ENCODE measurements at regions not wholly inside any gene's neighbourhood (a gene's known extent, or its start where the extent isn't known, plus 50 kb on each side); places are given as distances from the start of the nearest gene placed in this dataset.

DNA sequence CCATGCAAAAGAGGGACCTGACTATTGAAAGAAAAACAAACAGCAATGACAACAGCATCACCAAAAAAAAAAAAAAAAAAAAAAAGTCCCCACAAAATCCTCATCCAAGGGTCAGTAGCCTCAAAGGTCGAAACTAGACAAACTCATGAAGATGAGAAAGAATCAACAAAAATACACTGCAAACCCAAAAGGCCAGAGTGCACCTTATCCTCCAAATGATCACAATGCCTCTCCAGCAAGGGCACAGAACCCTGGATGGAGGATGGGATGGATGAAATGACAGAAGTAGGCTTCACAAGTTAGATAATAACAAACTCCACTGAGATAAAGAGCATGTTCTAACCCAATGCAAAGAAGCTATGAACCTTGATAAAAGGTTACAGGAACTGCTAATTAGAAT lies 250.4 kb upstream of the GRAMD2B start:
- POLR2A ChIA-PET: no interaction called here
- DNase-seq (ENCODE audit: extremely low spot score): no peak
- CTCF ChIA-PET: interaction anchor here (1.1 kb wide), 1 partner anchor 25 kb away, joined by 4 read pairs; no protein-coding TSS in a partner anchor
- TF ChIP-seq, protein P1, sequence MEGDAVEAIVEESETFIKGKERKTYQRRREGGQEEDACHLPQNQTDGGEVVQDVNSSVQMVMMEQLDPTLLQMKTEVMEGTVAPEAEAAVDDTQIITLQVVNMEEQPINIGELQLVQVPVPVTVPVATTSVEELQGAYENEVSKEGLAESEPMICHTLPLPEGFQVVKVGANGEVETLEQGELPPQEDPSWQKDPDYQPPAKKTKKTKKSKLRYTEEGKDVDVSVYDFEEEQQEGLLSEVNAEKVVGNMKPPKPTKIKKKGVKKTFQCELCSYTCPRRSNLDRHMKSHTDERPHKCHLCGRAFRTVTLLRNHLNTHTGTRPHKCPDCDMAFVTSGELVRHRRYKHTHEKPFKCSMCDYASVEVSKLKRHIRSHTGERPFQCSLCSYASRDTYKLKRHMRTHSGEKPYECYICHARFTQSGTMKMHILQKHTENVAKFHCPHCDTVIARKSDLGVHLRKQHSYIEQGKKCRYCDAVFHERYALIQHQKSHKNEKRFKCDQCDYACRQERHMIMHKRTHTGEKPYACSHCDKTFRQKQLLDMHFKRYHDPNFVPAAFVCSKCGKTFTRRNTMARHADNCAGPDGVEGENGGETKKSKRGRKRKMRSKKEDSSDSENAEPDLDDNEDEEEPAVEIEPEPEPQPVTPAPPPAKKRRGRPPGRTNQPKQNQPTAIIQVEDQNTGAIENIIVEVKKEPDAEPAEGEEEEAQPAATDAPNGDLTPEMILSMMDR (IDR thresholded peaks at IDR 0.05; ENCODE audit: control extremely low read depth, extremely low read depth, low read depth, missing control alignments): no peak

DNA sequence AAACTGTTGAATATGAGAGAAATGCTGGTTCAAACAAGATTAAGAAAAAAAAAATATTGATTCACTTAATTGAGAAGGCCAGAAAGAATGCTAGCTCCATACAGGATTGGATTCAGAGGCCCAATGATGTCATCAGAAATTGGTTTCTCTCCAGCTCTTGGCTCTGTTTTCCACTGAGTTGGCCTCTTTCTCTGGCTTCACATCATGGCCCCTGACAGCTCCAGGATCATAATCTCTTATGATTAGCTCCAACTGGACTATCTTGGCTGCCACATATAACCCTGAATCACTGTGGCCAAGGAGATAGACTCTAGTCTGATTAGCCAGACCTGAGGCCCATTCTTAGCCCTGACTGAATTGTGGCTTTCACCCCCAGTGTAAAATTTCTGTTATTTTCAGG lies 244.7 kb upstream of the GRAMD2B start:
- CTCF ChIA-PET: interaction anchor here (1.0 kb wide), 1 partner anchor 13 kb away, joined by 3 read pairs; no protein-coding TSS in a partner anchor

DNA sequence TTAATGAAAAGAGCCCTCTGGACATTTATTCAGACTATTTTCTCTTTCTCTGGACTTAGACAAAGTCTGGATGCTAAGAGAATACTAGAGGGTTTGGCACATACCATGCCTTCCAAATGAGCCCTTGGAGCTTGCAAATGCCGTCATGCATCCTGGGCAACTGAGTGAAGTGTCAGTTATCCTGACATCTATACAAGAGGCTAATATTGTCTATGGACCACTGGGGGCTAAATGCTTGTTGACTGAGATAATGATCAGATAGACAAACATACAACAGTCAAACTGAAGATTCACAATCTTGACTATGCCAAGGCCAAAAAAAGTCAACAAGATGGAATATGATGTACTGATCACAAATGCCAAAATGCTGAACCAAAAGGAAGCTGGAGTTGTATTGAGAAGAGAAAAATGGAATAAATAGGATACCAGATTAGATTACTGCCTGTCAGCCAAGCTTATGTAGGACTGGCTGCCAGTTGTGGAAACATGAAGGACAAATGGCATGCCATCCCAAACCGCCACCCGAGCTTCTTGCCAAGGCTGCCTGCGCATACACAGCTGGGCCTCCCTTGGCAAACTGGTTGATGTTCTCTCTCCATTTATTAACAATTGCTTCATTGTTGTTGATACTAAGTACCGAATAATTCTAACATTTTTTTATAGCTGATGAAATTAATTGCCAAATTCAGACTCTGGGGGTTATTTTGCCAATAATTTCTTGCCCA lies 240.1 kb upstream of the GRAMD2B start:
- POLR2A ChIA-PET: no interaction called here
- TF ChIP-seq, protein P1 (IDR thresholded peaks at IDR 0.05; ENCODE audit: control extremely low read depth, extremely low read depth, low read depth, missing control alignments): no peak
- CTCF ChIA-PET: interaction anchor here (1.7 kb wide), 1 partner anchor 13 kb away, joined by 4 read pairs; no protein-coding TSS in a partner anchor
- no peak for DNase-seq (ENCODE audit: extremely low spot score)

More for the DNA sequence above, 244.7 kb upstream of the GRAMD2B start:
- no peak for DNase-seq (ENCODE audit: extremely low spot score)
- TF ChIP-seq, protein P1 (IDR thresholded peaks at IDR 0.05; ENCODE audit: control extremely low read depth, extremely low read depth, low read depth, missing control alignments): no peak
- POLR2A ChIA-PET: no interaction called here

DNA sequence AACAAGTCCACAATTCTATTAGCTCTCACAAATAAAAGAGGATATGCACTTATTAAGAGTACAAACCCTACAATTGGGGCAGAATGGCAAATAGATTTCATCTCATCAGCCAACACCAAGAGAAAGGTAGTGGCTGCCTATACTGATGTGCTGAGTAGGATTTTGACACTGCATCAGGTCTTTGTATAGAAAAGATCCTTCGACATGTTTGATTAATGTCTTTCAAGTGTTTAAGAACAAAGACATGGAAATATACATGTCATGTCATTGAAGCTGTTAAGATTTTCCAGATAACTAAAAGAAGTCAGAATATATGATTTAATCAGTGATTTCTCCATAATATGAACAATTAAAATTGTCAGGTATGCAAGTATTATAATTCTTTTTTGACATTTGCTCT lies 238.7 kb upstream of the GRAMD2B start:
- DNase-seq (ENCODE audit: extremely low spot score): no peak
- TF ChIP-seq, protein P1 (IDR thresholded peaks at IDR 0.05; ENCODE audit: control extremely low read depth, extremely low read depth, low read depth, missing control alignments): no peak
- ChIA-PET POLR2A (no interaction called here), CTCF (no interaction called here)

DNA sequence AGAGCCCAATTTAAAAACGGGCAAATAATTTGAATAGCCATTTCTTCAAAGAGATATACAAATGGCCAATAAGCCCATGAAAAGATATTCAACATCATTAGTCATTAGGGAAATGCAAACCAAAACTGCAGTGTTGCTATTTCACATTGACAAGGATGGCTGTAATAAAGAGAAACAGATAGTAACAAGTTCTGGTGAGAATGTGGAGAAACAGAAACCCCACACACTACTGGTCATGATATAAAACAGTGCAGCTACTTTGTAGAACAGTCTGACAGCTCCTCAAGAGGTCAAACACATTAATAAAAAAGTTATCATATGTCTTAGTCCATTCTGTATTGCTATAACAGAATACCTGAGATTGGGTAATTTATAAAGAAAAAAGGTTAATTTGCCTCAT lies 237.0 kb upstream of the GRAMD2B start:
- TF ChIP-seq, protein P1 (IDR thresholded peaks at IDR 0.05; ENCODE audit: control extremely low read depth, extremely low read depth, low read depth, missing control alignments): no peak
- ChIA-PET POLR2A (no interaction called here), CTCF (interaction anchor here (1.2 kb wide), 1 partner anchor 9 kb away, joined by 3 read pairs; no protein-coding TSS in a partner anchor)
- DNase-seq (ENCODE audit: extremely low spot score): no peak

DNA sequence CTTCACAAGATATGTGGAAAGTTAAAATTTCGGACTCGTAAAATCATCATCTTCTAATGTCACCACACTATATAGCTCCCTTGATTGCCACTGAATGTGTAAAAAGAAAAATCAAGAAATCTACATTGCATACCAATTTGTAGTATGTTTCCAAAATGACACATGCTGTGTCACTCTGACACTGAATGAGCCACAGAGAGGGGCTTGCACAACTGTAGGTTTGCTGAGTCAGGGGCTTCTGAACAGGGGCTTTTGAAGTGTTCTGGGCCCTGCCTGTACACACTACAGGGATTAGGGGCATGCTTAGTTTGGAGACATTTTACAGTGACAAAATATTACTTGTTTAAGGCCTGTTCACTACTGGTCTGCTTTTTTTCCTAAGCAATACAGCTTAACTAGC lies 234.4 kb upstream of the GRAMD2B start:
- POLR2A ChIA-PET: no interaction called here
- CTCF ChIA-PET: no interaction called here
- TF ChIP-seq, protein P1 (IDR thresholded peaks at IDR 0.05; ENCODE audit: control extremely low read depth, extremely low read depth, low read depth, missing control alignments): no peak
- no peak for DNase-seq (ENCODE audit: extremely low spot score)

All from GM10248 (cell line).